ENCODE measurements at regions not wholly inside any gene's neighbourhood (a gene's known extent, or its start where the extent isn't known, plus 50 kb on each side); places are given as distances from the start of the nearest gene placed in this dataset.

DNA sequence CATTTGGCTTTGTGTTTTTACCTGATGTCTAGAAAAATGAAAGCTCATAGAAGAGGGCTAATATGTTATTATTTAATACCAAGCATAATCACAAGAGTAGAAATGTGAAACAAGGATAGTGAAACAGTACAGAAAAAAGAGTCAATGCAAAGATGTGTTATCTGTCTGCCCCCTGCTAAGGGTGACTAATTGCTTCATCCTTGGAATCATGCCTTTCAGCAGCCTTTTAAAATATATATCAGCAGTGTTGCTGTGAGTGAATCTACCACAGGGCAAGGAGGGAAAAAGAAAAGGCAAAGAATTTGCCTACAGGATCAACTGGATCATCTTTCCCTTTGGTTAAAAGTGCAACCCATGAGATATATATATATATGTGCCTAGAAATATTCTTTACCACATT is 867.2 kb upstream of the RAG2 start:
- TF ChIP-seq, protein P1, sequence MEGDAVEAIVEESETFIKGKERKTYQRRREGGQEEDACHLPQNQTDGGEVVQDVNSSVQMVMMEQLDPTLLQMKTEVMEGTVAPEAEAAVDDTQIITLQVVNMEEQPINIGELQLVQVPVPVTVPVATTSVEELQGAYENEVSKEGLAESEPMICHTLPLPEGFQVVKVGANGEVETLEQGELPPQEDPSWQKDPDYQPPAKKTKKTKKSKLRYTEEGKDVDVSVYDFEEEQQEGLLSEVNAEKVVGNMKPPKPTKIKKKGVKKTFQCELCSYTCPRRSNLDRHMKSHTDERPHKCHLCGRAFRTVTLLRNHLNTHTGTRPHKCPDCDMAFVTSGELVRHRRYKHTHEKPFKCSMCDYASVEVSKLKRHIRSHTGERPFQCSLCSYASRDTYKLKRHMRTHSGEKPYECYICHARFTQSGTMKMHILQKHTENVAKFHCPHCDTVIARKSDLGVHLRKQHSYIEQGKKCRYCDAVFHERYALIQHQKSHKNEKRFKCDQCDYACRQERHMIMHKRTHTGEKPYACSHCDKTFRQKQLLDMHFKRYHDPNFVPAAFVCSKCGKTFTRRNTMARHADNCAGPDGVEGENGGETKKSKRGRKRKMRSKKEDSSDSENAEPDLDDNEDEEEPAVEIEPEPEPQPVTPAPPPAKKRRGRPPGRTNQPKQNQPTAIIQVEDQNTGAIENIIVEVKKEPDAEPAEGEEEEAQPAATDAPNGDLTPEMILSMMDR (IDR thresholded peaks at IDR 0.05) = no peak
- TF ChIP-seq POLR2A (IDR thresholded peaks at IDR 0.05) = no peak
